Stomach (tissue), 4 donors: ENCODE measurements at regions not wholly inside any gene's neighbourhood (a gene's known extent, or its start where the extent isn't known, plus 50 kb on each side); places are given as distances from the start of the nearest gene placed in this dataset.

Experiments
- EP300 ChIP-seq: sonication (generic); formaldehyde crosslinking; IDR thresholded peaks from one replicate; pipeline ENCODE4 v1.6.1; 2017; ENCODE audit warnings: antibody characterized with exemption
- POLR2A ChIP-seq, 4 donors: fragments of 450-650 bp; IDR thresholded peaks; one replicate each; pipeline ENCODE4 v1.6.1; 2016; ENCODE audit warnings: antibody characterized with exemption in 4 of 4, control low read depth in 2 of 4, mild to moderate bottlenecking in 1 of 4, moderate library complexity in 1 of 4
- POLR2AphosphoS5 ChIP-seq, 3 donors: sonication (generic); formaldehyde crosslinking; IDR thresholded peaks; one replicate each; pipeline ENCODE4 v1.6.1; 2016; ENCODE audit warnings: antibody characterized with exemption in 3 of 3
- TF ChIP-seq, protein P1 (sequence below), 7 experiments: fragments of 450-650 bp in 4 of 7; fragments of 200-600 bp in 3 of 7; sonication (generic) in 3 of 7; IDR thresholded peaks; one replicate each; pipeline ENCODE4 v1.5.1; 2016 to 2019; ENCODE audit warnings: antibody characterized with exemption in 7 of 7, control low read depth in 2 of 7, mild to moderate bottlenecking in 1 of 7

- TF ChIP-seq, protein P1, sequence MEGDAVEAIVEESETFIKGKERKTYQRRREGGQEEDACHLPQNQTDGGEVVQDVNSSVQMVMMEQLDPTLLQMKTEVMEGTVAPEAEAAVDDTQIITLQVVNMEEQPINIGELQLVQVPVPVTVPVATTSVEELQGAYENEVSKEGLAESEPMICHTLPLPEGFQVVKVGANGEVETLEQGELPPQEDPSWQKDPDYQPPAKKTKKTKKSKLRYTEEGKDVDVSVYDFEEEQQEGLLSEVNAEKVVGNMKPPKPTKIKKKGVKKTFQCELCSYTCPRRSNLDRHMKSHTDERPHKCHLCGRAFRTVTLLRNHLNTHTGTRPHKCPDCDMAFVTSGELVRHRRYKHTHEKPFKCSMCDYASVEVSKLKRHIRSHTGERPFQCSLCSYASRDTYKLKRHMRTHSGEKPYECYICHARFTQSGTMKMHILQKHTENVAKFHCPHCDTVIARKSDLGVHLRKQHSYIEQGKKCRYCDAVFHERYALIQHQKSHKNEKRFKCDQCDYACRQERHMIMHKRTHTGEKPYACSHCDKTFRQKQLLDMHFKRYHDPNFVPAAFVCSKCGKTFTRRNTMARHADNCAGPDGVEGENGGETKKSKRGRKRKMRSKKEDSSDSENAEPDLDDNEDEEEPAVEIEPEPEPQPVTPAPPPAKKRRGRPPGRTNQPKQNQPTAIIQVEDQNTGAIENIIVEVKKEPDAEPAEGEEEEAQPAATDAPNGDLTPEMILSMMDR (IDR thresholded peaks at IDR 0.05) = no peak
- TF ChIP-seq POLR2A (IDR thresholded peaks at IDR 0.05) (no peak), EP300 (no peak), POLR2AphosphoS5 (IDR thresholded peaks at IDR 0.05) (no peak)
These were observed 287.4 kb upstream of the ZMIZ1 start for GRCh38 chr10:78781251-78781913.
